D721Med (cell line): ENCODE measurements at regions not wholly inside any gene's neighbourhood (a gene's known extent, or its start where the extent isn't known, plus 50 kb on each side); places are given as distances from the start of the nearest gene placed in this dataset.
"Not testable (repeated sequence)": the region's sequence is repeated elsewhere in the genome, so short reads cannot be mapped to it uniquely, and the experiment has no call there.

Experiments
- DNase-seq: peaks from one replicate; pipeline ENCODE4 v3.0.0; 2011; ENCODE audit warnings: low spot score; ENCODE audit not compliant: insufficient read length
- FAIRE-seq: peaks from 2 replicates; lab custom pipeline; 2011; peaks lifted over from hg19 to GRCh38; lab: Jason Lieb, UNC
- CTCF ChIP-seq: IDR thresholded peaks from 2 replicates; pipeline ENCODE4 v1.5.1; 2012; ENCODE audit warnings: mild to moderate bottlenecking, control low read depth; ENCODE audit not compliant: insufficient read depth; ENCODE audit errors: missing control alignments

- FAIRE-seq (no peak), DNase-seq (no peak)
- TF ChIP-seq CTCF: no peak
These were observed 96.8 kb upstream of the GRIA3 start for GRCh38 chrX:123087326-123087725.

- DNase-seq (no peak), FAIRE-seq (no peak)
- TF ChIP-seq CTCF: no peak
These were observed 95.7 kb upstream of the GRIA3 start for GRCh38 chrX:123088331-123088730.

- TF ChIP-seq CTCF: no peak
- DNase-seq (no peak), FAIRE-seq (no peak)
These were observed 95.1 kb upstream of the GRIA3 start for GRCh38 chrX:123088930-123089329.

- DNase-seq (no peak), FAIRE-seq (no peak)
- TF ChIP-seq CTCF: no peak
These were observed 90.3 kb upstream of the GRIA3 start for GRCh38 chrX:123093792-123094191.

GRCh38 chrX:123108513-123109427 lies 75.3 kb upstream of the GRIA3 start:
- DNase-seq (no peak), FAIRE-seq (no peak)
- no peak for TF ChIP-seq CTCF

- no peak for FAIRE-seq
- no peak for DNase-seq
- TF ChIP-seq CTCF: no peak
These were observed 62.8 kb upstream of the GRIA3 start for GRCh38 chrX:123121241-123121640.

- not testable (repeated sequence) for DNase-seq, FAIRE-seq
These were observed 54.3 kb upstream of the GRIA3 start for GRCh38 chrX:123129805-123130204.
